GM21526 (cell line): ENCODE measurements at regions not wholly inside any gene's neighbourhood (a gene's known extent, or its start where the extent isn't known, plus 50 kb on each side); places are given as distances from the start of the nearest gene placed in this dataset.
"Not testable (repeated sequence)": the region's sequence is repeated elsewhere in the genome, so short reads cannot be mapped to it uniquely, and the experiment has no call there.

Source experiments
- ATAC-seq: cut with Tn5 transposase; IDR thresholded peaks from one replicate; pipeline ENCODE4 v1.9.1; 2021; ENCODE audit warnings: moderate library complexity; ENCODE audit not compliant: unreplicated experiment, low FRiP score

DNA sequence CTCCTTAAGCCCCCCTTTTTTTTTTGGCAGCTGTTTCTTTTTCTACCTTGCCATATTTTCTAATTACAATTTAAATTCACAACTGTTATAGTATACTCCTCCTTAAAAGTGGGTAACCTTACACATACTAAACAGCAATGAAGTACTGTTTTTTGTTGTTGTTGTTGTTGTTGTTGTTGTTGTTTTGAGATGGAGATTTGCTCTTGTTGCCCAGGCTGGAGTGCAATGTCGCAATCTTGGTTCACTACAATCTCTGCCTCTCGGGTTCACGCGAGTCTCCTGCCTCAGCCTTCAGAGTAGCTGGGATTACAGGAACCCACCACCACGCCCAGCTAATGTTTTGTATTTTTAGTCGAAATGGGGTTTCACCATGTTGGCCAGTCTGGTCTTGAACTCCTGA is 669.1 kb upstream of the CDH6 start:
- no peak for ATAC-seq

DNA sequence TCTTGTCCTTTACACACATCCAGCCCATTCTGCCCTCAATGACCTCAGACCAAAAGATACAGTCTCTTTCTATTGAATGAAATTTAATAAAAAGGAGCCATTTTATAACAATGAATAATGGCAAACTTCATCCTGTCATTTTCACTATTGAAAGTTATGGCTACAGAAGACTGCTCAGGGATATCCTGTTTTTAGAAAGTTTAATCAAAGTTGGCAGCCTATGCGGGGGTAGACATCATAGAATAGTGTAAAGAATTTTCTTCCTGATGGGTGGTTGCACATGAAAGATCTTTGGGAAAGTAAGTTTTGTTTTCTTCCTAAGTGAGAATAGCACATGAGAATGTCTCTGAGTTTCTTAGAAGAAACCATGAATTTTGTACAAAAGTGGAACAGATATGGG is 670.4 kb upstream of the CDH6 start:
- ATAC-seq, result no peak

DNA sequence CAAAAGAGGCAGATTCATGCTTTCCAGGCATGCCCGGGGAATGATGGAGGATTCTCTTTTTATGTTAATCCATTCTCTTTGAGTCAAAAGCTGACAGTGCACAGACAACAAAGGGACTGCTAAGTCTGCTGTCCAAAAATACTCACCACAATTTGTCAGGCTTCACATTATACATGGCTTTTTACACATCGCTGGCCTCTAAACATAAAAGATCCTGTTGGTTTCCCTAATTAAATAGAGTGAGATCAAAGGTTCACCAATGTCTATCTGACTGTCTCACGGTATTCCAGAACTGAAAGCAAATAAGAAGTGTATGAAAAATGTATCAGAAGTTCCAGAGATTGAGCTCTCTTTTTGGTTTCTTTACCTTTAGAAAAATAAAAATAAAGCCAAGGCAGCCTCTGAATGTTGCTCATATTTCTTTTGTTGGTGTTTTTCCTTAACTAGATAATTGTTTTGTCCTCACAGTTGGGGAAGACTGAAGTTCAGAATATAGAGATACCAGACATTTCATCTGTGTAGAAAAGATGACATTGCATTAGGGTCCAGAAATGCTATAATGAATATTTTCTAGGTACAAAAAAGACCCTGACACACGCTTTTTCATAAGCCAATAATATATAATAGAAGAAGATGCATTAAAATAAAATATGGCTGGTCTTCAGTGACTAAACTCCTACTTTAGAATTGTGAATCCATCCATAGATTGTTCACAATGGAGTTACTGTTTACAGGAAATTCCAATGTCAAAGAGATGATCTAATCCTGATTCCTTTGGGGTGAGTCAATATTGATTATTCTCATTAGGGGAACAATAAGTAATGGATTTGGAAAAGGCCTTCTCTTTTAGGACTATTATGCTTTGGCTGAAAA is 688.2 kb upstream of the CDH6 start:
- no peak for ATAC-seq

DNA sequence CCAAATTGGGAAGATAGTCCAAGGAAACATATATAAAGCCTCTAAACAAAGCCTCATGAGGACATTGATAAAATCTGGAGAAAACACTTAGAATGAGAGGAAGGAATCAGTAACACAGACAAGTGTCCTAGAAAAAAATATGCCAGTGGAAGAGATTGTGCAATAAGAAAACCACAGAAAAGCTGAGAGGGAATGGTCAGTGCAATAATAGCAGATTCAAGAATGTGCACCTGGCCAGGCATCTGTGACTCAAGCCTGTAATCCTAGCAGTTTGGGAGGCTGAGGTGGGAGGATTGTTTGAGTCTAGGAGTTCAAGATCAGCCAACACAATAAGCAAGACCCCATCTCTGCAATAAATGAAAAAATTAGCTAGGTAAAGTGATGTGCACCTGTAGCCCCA is 691.2 kb upstream of the CDH6 start:
- no peak for ATAC-seq

DNA sequence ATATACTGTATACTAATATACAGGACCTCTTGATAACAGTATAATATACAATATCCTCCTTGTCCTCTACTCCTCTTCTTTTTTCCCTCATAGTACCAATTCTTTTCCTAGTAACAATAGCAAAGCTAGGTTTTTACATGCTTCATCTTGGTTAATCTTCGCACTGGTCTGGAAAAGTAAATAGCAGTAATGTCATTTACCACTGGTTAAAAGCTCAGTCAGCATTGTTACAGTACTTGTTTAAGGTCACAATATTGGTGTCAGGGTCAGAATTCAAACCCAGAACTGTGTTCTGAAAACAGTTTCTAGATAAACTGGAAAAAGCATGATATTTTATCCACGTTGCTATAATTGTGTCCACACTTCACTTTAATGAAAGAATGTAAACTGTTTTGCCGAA is 692.4 kb upstream of the CDH6 start:
- no peak for ATAC-seq

DNA sequence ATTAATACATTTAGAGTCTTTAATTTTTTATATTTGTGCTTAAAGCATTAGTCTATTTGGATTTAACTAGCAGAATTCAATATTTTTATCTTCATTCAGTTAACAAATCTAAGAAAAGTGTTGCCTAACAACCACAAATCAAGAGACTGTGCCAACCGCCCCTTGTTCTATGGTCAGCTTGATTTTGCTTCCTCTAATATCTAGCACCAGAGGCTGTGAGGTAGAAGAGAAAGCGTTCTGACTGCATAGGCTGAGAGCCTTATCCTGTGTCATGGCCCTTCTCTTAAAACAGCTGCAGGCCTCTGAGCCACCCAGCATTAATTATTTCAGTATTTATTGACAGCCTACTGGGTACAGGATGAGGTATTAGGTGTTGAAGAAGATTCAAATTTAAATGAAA is 693.0 kb upstream of the CDH6 start:
- ATAC-seq, result no peak

DNA sequence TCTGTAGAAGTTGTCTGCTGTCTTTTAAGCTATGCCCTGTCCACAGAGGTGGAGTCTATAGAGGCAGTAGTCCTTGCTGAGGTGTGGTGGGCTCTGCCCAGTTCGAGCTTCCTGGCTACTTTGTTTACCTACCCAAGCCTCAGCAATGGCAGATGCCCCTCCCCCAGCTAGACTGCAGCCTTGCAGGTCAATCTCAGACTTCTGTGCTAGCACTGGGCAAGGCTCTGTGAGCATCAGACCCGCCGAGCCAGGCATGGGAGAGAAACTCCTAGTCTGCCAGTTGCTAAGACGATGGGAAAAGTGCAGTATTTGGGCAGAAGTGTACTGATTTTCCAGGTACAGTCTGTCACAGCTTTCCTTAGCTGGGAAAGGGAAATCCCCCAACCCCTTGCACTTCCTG is 694.1 kb upstream of the CDH6 start:
- no peak for ATAC-seq

DNA sequence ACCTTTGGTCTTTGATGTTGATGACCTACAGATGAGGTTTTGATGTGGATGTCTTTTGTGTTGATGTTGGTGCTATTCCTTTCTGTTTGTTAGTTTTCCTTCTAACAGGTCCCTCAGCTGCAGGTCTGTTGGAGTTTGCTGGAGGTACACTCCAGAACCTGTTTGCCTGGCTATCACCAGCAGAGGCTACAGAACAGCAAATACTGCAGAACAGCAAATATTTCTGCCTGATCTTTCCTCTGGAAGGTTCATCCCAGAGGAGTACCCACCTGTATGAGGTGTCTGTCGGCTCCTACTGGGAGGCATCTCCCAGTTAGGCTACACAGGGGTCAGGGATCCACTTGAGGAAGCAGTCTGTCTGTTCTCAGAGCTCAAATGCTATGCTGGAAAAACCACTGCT is 694.5 kb upstream of the CDH6 start:
- ATAC-seq, result no peak

DNA sequence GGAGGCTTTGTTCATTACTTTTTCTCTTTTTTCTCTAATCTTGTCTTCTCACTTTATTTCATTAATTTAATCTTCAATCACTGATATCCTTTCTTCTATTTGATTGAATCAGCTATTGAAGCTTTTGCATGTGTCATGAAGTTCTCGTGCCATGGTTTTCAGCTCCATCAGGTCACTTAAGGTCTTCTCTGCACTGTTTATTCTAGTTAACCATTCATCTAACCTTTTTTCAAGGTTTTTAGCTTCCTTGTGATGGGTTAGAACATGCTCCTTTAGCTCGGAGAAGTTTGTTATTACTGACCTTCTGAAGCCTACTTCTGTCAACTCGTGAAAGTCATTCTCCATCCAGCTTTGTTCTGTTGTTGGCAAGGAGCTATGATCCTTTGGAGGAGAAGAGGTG is 695.0 kb upstream of the CDH6 start:
- ATAC-seq, result not testable (repeated sequence)

DNA sequence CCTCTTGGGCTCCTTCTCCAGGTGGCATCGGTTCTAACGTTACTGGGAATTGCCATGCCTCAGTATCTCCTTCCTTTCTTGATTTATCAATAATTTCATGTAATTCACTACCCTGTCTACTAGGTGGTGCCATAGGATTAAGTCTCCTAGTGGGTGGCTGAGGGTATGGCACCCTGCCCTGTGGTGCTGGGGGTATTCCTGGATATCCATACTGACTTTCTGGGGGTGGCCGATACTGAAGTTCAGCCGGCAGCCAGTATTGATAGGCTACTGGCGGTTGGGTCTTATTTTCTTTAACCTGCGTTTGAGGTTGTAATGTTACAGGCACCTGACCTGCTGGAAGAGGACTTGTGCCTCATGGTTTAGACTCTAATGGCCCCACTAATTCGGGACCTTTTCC is 699.4 kb upstream of the CDH6 start:
- ATAC-seq, result not testable (repeated sequence)

DNA sequence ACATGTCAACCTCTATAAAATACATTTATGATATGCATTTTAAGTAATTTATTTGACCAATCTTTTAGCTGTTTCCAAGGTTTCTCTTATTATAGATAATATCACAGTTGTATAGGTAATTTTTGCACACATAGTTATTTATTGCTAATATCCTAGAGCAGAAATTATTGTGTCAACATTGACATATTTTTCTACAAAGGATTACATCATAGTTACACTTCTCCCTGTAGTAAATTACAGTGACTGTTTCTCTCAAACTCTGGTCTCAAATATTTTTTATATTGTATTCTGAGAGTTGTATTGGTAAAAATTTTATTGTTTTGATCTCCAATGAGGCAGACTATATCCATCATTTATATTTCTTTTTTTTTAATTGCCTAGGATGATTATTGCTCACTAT is 714.4 kb upstream of the CDH6 start:
- ATAC-seq, result no peak

DNA sequence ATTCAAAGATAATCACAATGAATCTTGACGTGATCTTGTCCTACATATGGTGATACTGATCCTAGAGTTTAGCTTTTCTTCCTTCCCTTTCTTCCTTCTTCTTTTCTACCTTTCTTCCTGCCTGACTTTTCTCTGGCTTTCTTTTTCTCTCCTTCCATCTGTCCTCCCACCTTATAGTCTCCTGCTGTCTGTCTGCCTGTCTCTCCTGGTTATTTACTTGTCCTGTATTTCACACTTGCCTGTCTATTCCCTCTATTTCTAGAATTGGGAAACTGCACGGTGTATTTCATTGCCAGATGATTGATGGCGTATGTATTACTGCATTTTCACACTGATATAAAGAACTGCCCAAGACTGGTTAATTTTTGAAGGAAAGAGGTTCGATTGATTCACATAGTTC is 718.1 kb upstream of the CDH6 start:
- no peak for ATAC-seq

DNA sequence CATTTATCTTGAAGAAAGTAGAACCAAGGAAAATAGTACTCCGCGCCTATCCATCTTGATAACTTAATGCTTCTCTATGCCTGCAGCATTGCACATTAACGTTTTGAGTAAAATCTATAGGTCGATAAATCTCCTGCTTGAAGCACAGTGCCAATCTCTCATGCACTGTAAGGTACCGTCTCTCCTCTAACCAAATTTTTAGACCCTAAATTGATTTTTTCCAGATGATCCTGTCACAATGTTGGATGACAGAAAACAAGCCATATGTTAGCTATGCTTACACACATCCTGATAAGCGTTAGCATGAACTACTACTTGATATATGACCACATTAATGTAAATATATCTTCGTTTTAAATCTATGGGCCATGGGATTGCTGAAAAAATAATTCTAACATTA is 723.8 kb upstream of the CDH6 start:
- ATAC-seq, result no peak

DNA sequence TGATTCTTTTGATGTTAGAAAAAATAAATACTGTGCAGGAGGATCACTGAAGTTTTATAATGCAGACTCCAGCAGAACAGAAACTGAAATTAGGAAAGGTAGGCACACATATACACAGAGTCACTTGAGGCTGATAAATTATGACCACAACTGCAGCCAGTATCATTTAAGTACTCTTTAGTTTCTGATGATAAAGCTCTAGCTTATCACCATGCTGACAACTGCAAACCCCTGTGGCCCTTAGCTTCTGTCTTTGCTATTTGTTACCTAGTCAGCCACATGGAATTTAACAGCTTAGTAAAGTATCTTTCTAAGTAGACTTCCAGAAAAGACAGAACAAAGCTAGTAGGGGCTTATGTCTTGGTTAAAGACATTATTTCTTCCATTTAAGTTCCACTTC is 734.8 kb upstream of the CDH6 start:
- ATAC-seq, result no peak

DNA sequence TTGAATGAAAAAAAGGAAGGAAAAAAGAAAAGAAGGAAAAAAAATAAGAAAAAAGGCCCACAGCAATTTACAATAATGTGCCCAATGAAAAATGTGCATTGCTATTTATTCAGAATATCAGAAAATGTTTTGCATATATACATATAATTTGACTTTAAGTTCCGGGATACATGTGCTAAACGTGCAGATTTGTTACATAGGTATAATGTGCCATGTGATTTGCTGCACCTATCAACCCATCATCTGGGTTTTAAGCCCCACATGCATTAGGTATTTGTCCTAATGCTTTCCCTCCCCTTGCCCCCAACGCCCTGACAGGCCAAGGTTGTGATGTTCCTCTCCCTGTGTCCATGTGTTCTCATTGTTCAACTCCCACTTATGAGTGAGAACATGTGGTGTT is 738.0 kb upstream of the CDH6 start:
- ATAC-seq, result not testable (repeated sequence)

DNA sequence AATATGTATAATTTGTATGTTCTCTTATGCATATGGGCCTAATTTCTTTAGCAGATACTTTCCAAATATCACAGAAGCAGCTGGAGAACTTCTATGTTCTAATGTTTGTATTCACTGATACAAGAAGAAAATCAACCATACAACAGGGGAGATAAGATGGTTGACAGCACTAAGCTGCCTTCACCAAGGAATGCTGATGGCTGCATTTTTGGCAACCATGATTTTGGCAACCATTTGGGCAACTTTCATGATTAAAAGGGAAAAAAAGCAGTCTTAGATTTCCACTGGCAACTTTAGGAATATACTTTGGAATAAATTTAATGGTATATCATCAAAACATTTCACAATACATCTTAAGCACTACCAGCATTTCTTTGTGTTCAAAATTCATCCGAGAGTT is 740.3 kb upstream of the CDH6 start:
- no peak for ATAC-seq

DNA sequence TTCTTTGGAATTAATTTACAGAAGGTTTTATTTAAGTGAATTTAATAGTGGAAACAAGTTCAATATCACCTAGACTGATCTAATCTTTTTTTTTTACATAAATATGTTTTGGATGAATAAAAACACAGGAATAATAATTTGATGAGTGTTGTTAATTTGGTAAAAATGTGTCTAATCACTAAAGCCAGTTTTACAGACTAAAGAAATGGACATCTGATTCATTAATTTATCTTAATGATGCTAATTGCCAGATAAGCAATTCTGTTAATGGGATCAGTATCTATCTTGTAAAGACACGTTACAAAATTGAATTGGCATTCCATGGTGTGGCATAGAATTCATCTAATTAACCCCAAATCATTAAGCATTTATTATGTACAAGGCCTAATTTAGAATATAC is 743.3 kb upstream of the CDH6 start:
- no peak for ATAC-seq

DNA sequence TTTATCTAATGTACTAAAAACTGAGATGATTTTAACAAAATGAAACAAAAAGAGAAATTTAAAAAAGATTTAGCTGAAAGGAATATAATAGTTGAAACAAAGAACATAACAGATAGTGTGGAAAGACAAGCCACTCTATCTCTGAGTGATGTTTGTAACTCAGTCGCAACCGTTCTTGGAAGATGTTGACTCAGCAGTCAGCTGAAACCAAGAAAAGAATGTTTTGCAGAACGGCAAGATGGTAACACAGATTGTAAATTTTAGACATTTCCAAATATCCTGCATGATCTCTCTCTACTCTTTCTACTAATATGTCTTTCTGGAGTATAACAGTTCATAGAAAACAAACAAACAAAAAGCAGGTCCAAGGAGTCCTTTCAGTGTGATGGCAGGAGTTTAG is 746.1 kb upstream of the CDH6 start:
- ATAC-seq, result no peak

DNA sequence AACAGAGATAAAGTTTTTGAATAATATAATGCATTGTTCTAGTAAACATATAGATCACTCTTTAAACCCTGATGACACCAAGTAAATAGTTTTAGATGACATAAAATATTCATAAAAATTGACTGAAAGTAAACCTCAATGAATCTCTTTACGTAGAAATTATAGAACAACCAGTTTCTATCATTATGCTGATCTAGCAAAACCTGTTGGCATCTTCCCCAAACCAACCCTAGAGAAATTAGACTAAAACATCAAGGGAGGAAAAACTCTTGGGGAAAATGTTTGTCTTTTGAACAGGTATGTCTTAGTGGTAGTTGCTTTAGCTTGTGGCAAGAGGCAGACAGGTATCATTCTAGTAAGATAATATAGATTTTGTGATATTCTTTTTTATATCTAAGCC is 747.0 kb upstream of the CDH6 start:
- ATAC-seq, result no peak

DNA sequence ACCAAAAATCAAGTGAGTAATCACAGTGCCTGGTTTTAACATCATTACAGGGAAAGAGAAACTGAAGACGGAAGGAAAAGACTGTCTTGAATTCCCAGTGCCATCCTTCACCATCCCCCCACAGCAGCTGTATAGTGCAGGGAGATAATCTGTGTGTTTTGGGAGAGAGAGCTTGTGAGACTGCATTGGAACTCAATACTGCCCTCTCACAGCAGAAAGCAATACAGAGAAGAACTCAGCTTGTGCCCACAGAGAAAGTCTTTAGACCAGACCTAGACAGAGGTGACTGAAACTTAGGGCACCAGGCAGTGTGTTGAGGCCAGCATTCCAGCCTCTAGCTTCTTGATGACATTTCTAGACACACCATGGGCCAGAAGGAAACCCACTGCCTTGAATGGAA is 754.7 kb upstream of the CDH6 start:
- no peak for ATAC-seq

DNA sequence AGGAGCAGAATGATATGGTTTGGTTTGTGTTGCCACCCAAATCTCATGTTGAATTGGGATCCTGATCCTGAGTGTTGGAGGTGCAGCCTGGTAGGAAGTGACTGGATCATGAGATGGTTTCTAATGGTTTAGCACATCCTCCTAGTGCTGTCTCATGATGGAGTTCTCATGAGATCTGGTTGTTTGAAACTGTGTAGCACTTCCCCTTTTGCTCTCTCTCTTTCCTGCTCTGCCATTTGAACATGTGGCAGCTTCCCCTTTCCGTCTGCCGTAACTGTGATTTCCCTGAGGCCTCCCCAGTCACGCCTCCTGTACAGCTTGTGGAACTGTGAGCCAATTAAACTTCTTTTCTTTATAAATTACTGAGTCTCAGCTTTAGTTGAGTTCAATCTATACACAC is 756.8 kb upstream of the CDH6 start:
- ATAC-seq, result no peak

DNA sequence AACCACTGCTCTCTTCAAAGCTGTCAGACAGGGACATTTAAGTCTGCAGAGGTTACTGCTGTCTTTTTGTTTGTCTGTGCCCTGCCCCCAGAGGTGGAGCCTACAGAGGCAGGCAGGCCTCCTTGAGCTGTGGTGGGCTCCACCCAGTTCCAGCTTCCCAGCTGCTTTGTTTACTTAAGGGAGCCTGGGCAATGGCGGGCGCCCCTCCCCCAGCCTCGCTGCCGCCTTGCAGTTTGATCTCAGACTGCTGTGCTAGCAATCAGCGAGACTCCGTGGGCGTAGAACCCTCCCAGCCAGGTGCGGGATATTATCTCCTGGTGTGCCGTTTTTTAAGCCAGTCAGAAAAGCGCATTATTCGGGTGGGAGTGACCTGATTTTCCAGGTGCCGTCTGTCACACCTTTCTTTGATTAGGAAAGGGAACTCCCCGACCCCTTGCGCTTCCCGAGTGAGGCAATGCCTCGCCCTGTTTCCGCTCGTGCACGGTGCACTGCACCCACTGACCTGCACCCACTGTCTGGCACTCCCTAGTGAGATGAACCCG is 764.5 kb upstream of the CDH6 start:
- ATAC-seq, result not testable (repeated sequence)

DNA sequence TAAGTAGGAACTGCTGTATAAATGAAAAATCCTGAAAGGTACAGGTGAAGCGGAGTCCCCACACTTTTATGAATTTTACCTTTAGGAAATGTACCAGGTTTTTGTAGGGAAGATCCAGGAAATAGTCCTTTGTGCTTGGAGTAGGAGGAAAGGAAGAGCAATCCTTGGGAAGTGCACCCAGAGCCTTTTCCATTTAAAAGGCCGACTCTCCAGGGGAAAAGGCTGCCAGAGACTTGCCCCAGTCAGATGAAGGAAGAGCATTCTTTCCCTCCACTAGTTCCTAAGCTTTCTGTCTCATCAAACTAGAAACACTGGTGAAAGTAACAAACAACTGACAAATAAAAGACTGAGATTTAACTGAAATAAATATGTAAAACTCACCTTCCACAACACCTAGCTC is 779.4 kb upstream of the CDH6 start:
- ATAC-seq, result no peak
